ENCODE measurements at regions not wholly inside any gene's neighbourhood (a gene's known extent, or its start where the extent isn't known, plus 50 kb on each side); places are given as distances from the start of the nearest gene placed in this dataset.
A peak's percentile ranks its signal among the peaks of the same experiment; 100 is the strongest.

GRCh38 chr18:73913505-73913904 is 234.1 kb downstream of the FBXO15 start:
- DNase-seq = no peak

DNA sequence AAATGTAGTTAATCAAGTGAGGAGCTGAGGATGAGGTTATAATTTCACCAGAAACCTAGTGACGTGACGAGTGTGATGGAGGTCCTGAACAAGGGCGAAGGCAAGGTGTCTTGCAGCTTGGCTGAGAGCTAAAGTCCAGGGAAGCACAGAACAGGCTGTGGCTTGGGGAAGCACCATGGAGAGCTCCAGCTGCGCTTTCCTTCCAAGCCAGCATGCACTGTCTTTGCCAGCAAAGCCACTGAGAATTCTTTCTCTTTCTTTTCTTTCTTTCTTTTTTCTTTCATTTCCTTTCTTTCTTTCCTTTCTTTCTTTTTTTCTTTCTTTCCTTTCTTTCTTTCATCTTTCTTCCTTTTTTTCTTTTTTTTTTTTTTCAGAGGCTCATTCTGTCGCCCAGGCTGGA is 239.3 kb downstream of the FBXO15 start:
- DNase-seq = peak; percentile 32

DNA sequence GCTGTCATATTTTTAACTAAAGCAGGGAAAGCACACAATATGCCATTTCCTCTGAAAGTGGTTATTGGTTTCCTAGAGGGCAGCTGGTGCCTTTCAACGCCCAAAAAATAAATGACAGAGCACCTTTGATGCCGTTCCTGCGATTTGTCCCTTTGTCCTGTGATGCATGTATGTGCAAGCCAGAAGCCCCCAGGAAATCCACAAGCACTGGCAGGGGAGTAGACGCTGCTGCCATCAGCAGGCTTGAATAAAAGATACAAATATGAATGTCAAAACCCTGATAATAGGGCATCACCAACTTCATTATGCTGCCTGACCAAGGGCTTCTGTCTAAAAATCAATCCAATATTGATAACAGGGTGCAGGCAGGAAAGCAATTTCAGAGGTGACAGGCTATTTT is 246.1 kb downstream of the FBXO15 start:
- no peak for DNase-seq

DNA sequence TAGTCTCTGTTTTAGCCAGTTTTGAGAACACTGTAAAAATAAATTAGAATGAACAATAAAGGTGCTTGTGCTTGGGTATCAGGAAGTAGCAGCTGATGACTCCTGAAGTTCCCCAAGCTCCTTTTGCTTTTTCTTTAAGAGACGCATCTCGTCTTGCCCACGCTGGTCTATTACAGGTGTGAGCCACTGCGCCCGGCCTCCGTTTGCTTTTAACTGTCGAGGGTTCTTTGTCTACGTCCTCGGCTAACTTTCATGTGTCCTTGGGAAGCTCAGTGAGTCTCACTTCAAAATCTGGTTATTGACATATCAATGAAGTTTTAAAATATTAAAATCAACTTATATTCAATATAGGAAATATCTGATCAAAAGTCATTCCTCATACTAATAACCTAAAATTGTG is 246.5 kb downstream of the FBXO15 start:
- no peak for DNase-seq

DNA sequence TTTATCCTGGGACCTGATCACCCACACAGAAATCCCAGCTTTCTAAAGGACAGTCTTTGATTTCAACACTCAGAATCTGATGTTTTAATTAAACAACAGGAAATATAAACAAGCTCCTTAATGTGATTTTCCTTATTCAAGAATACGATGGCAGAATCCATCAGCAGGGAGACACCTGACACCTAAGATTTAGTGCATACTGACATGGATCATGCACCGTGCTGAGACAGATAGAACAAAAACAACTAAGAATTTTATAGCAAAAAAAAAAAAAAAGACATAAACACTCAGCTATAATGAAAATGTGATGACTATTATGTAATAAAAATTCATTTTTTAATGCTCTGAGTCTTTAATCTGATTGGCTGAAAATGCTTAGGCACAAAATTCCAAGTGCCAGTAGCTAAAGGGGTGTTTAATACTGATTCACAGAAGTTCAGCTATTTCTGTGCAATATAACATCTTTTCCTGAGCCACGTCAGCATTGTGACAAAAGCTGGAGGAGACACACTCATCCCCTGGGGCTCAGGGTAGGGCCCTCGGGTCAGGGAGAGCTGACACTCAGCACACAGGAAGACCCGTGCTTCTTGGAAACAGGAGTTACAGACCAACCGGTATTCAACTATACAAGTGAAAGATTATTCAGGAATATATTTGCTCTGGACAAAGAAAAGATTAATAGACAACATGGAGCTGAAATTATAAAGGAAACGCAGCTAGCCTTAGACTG is 247.4 kb downstream of the FBXO15 start:
- no peak for DNase-seq

- no peak for DNase-seq
Measured at GRCh38 chr18:73897517-73897916, 250.1 kb downstream of the FBXO15 start.

- no peak for DNase-seq
Measured at GRCh38 chr18:73896685-73897084, 250.9 kb downstream of the FBXO15 start.

- no peak for DNase-seq
Measured at GRCh38 chr18:73895701-73896100, 251.9 kb downstream of the FBXO15 start.

- DNase-seq = no peak
Measured at GRCh38 chr18:73893880-73894279, 253.8 kb downstream of the FBXO15 start.

DNA sequence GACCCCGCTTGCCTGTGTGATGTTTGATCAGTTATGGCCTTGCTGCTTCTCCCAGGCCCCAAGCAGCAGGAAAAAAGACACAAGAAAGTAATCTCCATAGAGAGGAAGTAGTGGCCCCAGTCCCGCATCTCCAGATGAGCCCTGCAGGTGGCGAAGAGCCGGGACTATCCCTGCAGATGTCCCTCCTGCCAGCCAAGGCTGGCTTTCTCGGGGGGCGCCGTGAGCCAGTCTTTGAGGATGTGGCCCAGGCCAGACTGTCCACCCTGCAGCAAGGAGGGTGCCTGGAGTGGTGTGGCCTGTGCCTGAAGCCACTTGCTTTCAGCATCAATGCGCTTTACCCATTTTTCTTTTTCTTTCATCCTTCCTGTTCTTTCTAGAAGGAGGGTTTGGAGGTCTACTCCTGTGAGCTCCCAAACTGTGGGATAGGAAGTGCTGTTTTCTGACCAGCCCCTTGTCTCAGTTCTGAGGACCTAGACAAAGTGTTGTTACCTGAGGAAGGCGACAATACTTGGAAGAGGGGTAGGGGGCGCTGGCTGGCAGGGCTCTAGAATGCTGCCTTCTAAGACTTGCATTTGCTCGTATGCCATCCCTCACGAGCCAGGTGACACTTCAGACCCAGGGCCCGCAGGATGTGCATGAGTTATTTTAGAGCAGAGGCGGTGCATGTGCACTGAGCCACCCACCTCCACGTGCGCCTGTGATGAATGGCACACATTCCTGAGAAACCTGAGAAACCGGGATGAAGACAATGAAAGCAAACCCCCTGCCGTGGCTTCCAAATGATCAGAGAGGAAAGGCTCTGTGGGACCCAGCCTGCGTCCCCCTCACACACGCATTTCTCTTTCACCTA is 255.8 kb downstream of the FBXO15 start:
- no peak for DNase-seq

GRCh38 chr18:73888565-73888964 is 259.1 kb downstream of the FBXO15 start:
- DNase-seq = no peak

GRCh38 chr18:73887801-73888200 is 259.8 kb downstream of the FBXO15 start:
- DNase-seq = no peak

DNA sequence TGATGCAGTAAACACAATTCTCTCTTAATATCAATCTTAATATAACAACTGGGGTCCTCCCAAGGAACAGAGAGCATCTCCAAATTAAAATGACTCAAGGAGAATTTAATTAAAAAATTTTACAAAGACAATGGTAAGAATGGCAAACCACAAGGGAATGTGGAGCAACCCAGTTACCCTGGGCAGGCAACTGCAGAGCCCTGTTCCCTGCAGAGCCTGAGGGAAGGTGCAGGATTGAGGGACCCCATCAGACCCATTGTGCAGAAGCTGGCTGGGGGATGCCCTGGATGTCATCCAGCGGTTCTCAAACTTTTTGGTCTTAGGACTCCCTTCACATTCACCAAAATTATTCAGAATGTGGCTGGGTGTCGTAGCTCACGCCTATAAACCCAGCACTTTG is 262.8 kb downstream of the FBXO15 start:
- no peak for DNase-seq

DNA sequence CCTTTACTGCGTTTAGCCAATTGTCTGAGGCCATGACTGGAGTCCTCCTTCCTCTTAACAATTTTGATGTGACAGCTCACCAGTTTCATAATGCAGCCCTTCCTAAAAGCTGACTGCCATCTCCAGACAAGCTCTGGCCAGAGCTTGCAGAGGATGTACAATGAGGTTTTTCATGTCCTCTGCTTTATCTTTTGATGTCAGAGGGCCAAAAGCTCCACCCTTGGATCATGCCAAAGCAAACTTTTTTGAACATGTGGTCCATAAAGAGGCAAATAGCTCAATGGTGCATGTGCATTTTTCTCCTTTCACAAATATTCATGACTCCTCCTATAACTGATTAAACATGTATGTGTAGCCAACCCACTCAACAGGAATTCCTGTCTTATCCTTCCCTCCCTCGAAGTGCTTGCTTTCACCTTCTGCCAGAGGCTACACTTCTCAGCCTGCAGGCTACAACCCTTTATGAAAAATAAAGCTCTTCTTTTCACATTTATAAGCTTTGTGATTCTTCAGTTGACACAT is 266.2 kb downstream of the FBXO15 start:
- no peak for DNase-seq

DNA sequence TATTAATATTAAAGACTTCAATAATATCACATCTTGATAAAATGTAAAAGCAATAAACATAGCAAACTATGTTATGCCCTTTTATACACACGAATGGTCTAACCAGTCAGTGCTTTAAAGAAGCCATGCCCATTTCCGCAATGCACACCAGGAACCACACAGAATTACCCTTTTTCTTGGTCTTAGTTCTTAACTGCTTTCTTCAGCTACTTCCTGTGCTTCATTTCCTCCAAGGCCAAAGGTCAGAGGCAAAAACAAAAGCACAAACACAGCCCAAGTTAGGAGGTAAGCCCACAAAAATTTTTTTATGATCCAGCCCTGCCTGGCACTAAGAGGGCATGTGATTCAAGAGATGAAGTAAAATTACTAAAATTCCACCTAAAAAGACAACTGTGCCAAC is 267.2 kb downstream of the FBXO15 start:
- DNase-seq = no peak

- DNase-seq = no peak
Measured at GRCh38 chr18:73879766-73880165, 267.9 kb downstream of the FBXO15 start.

- no peak for DNase-seq
Measured at GRCh38 chr18:73879328-73879727, 268.3 kb downstream of the FBXO15 start.

- DNase-seq = no peak
Measured at GRCh38 chr18:73869182-73869581, 278.5 kb downstream of the FBXO15 start.

DNA sequence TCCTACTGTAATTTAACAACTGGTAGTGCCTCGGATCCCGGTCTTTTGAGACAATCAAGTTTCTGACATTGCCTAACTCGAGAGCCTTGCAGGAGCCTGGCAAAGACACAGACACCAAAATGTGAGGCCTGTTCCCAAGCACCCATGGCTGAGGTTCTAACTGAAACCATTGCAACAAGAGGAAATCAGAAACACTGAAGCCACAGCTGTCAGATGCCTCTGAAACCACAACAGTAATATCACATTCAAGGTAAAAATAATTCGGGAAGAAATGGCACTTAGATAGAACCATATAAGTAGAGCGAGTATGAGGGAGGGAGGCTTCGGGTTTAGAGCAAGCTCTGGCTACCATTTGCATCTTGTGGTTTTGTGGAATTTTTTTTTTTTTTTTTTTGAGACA is 285.9 kb downstream of the FBXO15 start:
- DNase-seq = no peak

- no peak for DNase-seq
Measured at GRCh38 chr18:73859837-73860397, 287.7 kb downstream of the FBXO15 start.

DNA sequence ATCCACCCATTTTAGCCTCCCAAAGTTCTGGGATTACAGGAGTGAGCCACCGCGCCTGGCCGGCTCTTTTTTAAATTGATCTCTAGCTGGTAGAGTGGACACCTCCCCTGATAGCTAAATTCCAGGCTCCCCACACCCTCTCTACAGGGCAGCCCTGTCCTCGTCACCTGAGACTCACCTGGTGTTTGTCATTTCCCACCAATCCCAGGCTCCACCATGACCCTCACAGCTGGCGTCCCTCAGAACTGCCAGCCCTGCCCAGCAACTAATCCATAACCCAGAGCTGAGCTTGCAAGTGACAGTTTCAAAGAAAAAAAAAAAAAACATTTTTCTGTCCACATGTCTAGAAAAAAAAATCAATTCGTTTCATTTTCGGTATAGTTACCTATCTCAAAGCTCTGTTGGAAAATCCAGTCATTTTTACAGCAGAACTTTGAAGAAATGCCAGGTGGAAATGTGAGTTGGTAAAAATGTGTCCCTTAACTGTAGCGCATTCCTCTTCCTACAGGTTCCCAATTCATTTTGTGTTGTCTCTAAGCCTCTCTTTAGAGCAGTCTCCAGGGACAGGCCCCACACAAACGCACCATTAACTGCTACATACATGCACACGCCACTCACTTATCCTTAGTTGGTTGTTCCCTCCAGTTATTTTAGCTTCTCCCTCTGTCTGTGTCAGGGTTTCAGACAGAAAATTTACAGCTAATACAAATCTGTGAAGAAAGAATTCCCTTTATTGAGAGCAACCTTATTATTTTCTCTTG is 294.7 kb downstream of the FBXO15 start:
- DNase-seq = no peak

GRCh38 chr18:73850782-73851181 is 296.9 kb downstream of the FBXO15 start:
- DNase-seq = no peak

DNA sequence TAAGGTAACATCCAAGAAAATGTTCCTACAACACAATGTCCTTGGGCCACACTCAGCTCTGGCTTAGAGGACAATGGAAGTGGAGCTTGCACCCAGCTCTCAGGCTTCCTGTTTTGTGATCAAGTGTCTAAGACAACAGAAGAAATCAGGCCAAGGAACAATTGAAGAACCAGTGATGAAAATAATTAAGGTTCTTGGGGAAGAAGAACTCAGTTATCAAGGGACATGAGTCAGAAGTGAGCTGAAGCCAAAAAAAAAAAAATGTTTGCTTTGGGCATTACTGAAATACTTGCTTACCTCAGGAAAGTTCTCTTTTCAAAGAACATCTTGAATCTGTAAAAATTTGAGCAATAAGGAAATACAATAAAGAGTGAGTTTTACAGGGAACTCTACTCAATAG is 299.0 kb downstream of the FBXO15 start:
- no peak for DNase-seq

All from RPMI8226 (cell line).